SK-N-MC (cell line): ENCODE measurements at regions not wholly inside any gene's neighbourhood (a gene's known extent, or its start where the extent isn't known, plus 50 kb on each side); places are given as distances from the start of the nearest gene placed in this dataset.

Experiments
- EZH2 ChIP-seq: fragments of 200-600 bp; sonication (generic); IDR thresholded peaks from one replicate; pipeline ENCODE4 v1.6.1; 2017; ENCODE audit warnings: antibody characterized with exemption
- FOXP2 ChIP-seq: optimal IDR thresholded peaks from 2 replicates; pipeline ENCODE3; 2011; ENCODE audit warnings: mild to moderate bottlenecking, moderate library complexity; ENCODE audit not compliant: insufficient read depth; ENCODE audit errors: extremely low read length, control extremely low read depth
- POLR2AphosphoS5 ChIP-seq: IDR thresholded peaks from 2 replicates; pipeline ENCODE4 v1.6.1; 2012; ENCODE audit warnings: mild to moderate bottlenecking, low read depth, low read length, borderline replicate concordance

- TF ChIP-seq EZH2 (no peak), POLR2AphosphoS5 (no peak), FOXP2 (no peak)
These were observed 102.5 kb upstream of the PTPRT start for GRCh38 chr20:43292222-43292621.
